T1000 (cell line): ENCODE measurements at regions not wholly inside any gene's neighbourhood (a gene's known extent, or its start where the extent isn't known, plus 50 kb on each side); places are given as distances from the start of the nearest gene placed in this dataset.
"Not testable (repeated sequence)": the region's sequence is repeated elsewhere in the genome, so short reads cannot be mapped to it uniquely, and the experiment has no call there.

Experiments
- DNase-seq: peaks from one replicate; lab custom pipeline; 2025; ENCODE audit warnings: mixed read lengths; lab: John Stamatoyannopoulos, UW

DNA sequence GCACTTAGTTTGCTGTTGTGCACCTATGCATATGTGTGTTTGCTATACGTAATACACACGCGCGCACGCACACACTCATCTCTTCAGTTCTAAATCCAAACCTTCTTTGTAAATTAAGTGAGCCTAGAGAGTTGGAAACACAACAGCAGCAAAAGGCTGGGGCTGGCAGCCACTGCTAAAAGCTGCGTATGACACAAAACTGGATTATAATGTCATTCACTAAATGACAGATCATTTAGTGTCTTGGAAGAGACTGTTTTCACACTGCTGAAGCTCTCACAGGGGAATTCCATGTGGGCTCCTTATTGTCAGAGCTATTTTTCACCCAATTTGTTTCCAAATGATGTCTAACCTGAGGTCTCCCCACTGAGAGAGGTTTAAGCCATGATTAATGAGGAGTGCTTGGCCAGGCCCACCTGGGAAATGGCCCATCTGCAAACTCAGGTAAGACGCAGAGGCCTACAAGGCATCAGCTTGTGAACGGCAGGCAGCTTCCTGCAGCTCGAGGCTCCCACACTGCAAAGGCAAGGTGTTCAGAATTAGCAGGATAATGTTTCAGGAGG is 94.2 kb downstream of the OLIG3 start:
- DNase-seq: no peak

GRCh38 chr6:137395316-137395715 is 98.9 kb downstream of the OLIG3 start:
- DNase-seq: no peak

DNA sequence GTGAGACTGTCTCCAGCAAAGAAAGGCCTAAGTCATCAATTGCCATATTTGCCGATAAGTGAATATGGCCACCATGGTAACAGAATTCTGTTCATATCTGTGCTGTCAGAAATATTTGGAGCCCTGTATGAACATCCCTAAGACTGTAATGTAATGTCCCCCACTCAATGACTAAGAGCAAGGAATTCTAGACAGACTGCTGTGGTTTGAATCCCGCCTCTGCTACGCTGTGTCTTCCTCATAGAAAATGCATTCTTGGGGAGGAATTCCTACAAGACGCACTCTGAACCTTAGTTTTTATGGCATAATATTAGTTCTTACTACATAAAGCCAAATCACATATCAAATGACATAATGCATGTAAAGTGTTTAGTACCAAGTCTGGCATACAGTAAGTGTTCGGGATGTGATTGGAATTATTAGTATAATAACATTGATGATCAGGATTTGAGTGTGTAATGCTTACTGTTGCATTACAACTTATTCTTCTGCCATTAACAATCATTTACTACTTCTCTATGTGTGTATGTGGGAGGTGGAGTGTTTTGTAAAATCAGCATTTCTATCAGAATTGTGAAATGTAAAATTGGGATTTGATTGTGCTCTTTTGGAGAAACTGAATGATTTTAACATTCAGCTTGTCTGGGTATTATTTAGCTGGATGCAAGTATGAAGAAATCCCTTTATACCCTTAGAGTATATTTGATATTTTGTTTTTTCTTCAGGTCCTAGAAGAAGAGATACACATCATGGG is 103.0 kb downstream of the OLIG3 start:
- no peak for DNase-seq

- DNase-seq: no peak
These were observed 103.9 kb downstream of the OLIG3 start for GRCh38 chr6:137390334-137390733.

GRCh38 chr6:137389150-137389704 is 105.0 kb downstream of the OLIG3 start:
- no peak for DNase-seq

DNA sequence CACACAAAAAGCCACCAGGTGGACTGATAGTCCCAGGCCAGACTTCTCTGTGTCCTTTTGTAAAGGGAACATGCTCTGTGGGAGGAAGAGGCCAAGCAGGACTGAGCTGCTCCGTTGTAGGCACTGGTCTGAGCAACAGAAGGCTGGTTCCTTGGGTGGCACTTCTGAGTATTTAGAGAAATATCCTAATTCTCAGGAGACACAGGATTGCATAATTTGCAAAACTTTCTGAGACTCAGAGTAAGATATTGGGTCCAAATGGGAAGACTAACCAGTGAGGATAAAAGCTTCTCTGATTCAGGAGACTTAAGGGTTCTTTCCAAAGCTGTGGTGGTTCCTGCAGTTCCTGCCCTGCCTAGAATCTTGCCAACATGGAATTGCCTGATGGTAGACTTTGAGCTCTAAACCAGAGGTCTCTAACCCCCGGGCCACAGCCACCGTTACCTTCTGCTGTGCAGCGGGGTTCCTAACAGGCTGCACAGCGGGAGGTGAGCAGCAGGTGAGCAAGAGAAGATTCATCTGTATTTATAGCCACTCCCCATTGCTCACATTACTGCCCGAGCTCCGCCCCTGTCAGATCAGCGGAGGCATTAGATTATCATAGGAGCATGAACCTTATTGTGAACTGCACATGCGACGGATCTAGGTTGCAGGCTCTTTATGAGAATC is 107.0 kb downstream of the OLIG3 start:
- no peak for DNase-seq

DNA sequence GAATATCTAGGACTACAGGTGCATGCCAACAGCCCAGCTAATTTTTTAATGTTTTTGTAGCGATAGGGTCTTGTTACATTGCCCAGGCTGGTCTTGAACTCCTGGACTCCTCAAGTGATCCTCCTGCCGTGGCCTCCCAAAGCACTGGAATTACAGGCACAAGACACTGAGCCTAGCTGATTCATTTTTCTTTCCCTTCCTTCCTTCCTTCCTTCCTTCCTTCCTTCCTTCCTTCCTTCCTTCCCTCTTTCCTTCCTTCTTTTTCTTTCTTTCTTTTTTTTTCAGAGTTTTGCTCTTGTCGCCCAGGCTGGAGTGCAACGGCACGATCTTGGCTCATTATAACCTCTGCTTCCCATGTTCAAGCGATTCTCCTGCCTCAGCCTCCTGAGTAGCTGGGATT is 110.9 kb downstream of the OLIG3 start:
- not testable (repeated sequence) for DNase-seq

- no peak for DNase-seq
These were observed 116.2 kb downstream of the OLIG3 start for GRCh38 chr6:137378090-137378369.

- DNase-seq: no peak
These were observed 120.9 kb downstream of the OLIG3 start for GRCh38 chr6:137373296-137373695.

GRCh38 chr6:137372532-137372931 is 121.7 kb downstream of the OLIG3 start:
- no peak for DNase-seq

GRCh38 chr6:137371634-137372016 is 122.6 kb downstream of the OLIG3 start:
- DNase-seq: no peak

- DNase-seq: no peak
These were observed 123.1 kb downstream of the OLIG3 start for GRCh38 chr6:137370871-137371633.

DNA sequence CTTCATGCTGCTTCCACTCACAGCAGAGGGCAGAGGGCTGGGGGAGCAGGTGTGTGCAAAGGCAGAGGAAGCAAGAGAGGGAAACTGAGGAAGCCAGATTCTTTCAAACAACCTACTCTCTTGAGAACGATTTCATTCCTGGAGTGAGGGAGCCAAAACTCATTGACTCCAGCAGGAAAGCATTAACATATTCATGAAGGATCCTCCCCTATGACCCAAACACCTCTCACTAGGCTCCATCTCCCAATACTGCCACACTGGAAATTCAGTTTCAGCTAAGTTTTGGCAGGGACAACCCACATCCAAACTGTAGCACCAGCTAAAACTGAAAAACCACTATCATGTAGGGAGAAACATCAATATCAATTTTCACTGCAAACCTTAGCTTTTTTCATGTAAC is 125.1 kb downstream of the OLIG3 start:
- no peak for DNase-seq

DNA sequence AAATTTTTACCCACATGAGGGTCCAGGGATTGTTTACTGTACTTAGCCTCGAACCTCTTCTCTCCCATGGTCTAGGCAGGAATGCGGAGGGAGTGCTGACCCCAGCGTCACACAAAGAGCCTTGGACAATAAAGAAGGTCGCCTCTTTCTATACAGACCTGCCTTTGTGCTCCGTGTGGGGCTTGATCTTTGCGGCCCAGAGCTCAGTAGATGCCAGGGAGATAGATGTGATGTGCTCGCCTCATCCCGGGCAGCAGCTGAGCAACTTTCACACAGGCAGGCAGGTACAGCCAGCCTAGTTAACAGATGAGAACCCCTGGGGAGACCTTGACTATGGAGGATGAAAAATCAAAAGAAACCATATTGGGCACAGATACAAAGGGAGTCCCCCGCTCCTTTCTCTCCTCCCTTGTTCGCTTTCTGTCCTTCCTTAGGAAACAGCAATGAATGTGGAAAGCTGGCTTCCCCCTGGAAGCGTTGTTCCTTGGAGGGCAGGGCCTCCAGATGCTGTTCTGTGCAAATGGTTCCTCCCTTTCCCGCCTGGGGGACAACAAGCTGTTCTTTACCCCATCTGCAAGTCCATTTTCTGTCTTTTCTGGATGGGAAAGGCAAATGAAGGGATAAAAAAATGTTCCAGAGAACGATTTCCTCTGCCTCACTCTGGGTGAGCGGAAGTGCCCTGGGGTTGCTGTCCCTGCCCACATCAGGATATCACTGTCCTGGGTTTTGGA is 128.3 kb downstream of the OLIG3 start:
- DNase-seq: no peak

DNA sequence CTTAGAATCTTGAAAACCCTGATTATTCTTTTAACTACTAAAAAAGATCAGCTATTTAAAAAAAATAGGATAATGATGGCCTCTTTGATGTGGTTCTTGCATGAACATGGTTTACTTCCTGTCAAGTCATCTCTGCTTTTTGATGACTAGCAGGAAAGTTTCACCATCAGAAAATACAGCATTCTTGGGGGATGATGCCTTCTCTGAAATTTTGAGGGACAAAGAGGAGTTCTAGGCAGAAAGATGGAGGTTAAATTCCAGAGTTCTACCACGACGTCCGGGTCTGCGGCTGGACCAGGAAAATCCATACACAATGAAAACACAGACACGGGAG is 130.4 kb downstream of the OLIG3 start:
- no peak for DNase-seq

- DNase-seq: no peak
These were observed 131.1 kb downstream of the OLIG3 start for GRCh38 chr6:137362878-137363804.

- DNase-seq: no peak
These were observed 132.5 kb downstream of the OLIG3 start for GRCh38 chr6:137361701-137362100.

- DNase-seq: no peak
These were observed 135.9 kb downstream of the OLIG3 start for GRCh38 chr6:137358273-137358672.

DNA sequence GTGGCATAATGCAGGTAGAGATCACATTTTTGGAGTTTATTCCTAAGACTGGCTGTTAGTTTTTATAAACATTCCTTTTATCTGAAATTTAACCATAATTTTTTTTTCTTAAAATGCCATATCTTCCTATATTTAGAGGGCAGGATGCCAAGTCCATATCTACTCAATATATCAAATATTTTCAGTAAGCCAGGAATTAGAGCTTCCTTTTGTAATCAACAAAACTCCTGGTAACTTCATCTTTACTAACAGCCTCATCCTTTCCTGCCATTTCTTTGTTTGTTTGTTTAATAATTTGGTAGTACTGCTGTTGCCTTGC is 136.3 kb downstream of the OLIG3 start:
- no peak for DNase-seq

DNA sequence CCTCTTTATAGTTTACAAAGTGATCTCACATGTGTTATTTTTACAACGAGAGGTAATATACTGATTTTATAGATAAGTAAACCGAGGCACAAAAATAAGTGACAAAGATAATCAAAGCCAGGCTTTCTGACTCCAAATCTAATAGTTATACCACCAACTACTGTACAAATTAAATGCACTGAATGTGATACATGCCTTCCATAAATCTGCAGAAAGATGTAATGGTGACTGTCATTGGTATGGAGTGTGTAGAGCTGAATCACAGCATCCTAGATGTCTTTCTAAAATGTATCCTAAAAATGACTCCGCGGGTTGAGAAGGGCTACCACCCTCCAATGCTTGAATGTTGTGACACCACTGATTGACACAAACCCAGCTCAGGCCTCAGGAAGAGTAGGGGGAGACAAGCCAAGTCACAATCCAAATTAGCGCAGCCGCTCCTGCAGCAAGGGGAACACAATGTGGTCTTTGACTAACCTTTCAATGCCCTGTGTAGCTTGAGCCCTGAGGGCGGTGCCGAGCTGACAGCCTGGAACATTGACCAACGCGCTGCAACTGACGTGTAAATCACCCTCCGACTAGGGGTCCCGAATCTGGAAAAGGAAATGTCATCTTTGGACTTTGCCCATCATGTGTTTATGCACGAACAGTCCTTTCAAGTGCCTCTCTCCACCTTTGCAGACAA is 136.8 kb downstream of the OLIG3 start:
- no peak for DNase-seq
